ENCODE measurements at regions not wholly inside any gene's neighbourhood (a gene's known extent, or its start where the extent isn't known, plus 50 kb on each side); places are given as distances from the start of the nearest gene placed in this dataset.

DNA sequence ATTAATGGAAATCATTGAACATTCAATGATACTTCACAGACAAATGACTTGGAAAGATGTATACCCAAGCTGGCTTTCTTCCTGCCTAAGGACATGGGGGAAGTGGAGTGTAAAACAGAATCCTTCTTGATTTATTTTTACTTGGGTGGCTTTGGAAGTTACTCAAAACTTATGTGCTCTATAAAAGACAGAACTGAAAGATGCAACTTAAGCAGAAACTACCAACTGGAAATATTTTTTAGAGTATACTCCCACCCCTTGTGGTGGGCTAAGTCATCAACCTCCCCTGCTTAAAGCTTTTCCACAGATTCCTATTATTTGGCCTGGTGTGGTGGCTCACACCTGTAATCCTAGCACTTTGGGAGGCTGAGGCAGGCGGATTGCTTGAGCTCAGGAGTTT lies 126.0 kb upstream of the ATP2B1 start:
- TF ChIP-seq, protein P1, sequence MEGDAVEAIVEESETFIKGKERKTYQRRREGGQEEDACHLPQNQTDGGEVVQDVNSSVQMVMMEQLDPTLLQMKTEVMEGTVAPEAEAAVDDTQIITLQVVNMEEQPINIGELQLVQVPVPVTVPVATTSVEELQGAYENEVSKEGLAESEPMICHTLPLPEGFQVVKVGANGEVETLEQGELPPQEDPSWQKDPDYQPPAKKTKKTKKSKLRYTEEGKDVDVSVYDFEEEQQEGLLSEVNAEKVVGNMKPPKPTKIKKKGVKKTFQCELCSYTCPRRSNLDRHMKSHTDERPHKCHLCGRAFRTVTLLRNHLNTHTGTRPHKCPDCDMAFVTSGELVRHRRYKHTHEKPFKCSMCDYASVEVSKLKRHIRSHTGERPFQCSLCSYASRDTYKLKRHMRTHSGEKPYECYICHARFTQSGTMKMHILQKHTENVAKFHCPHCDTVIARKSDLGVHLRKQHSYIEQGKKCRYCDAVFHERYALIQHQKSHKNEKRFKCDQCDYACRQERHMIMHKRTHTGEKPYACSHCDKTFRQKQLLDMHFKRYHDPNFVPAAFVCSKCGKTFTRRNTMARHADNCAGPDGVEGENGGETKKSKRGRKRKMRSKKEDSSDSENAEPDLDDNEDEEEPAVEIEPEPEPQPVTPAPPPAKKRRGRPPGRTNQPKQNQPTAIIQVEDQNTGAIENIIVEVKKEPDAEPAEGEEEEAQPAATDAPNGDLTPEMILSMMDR (IDR thresholded peaks at IDR 0.05; ENCODE audit: low read depth, low read length) = no peak
- TF ChIP-seq EZH2phosphoT487 (IDR thresholded peaks at IDR 0.05; ENCODE audit: low read depth) = no peak
